ENCODE measurements at regions not wholly inside any gene's neighbourhood (a gene's known extent, or its start where the extent isn't known, plus 50 kb on each side); places are given as distances from the start of the nearest gene placed in this dataset.

- no peak for TF ChIP-seq ZNF713 (CRISPR knock-in tag; IDR thresholded peaks at IDR 0.05)
- no peak for TF ChIP-seq JUN (CRISPR knock-in tag; IDR thresholded peaks at IDR 0.05)
- TF ChIP-seq ZNF136 (CRISPR knock-in tag; IDR thresholded peaks at IDR 0.05; ENCODE audit: low read depth): no peak
- no peak for TF ChIP-seq CREB3 (CRISPR knock-in tag; IDR thresholded peaks at IDR 0.05)
- no peak for TF ChIP-seq ZNF878 (CRISPR knock-in tag; IDR thresholded peaks at IDR 0.05)
- no peak for TF ChIP-seq PRDM15 (CRISPR knock-in tag; IDR thresholded peaks at IDR 0.05)
- no peak for TF ChIP-seq HNRNPLL (IDR thresholded peaks at IDR 0.05; ENCODE audit: low read depth, low read length, poor library complexity, severe bottlenecking)
- TF ChIP-seq HOMEZ (CRISPR knock-in tag; IDR thresholded peaks at IDR 0.05; ENCODE audit: low read depth): no peak
- no peak for TF ChIP-seq ATF2 (CRISPR knock-in tag; IDR thresholded peaks at IDR 0.05)
- no peak for TF ChIP-seq ZNF296 (CRISPR knock-in tag; conservative IDR thresholded peaks at IDR 0.05)
- no peak for TF ChIP-seq PHB2 (IDR thresholded peaks at IDR 0.05; ENCODE audit: partially characterized antibody)
- no peak for TF ChIP-seq POLR2AphosphoS5 (IDR thresholded peaks at IDR 0.05; ENCODE audit: low read depth, low read length)
- no peak for TF ChIP-seq DNMT3B (CRISPR knock-in tag; conservative IDR thresholded peaks at IDR 0.05)
- TF ChIP-seq POLR2AphosphoS2 (IDR thresholded peaks at IDR 0.05; ENCODE audit: low read depth, low read length): no peak
These were observed 882.3 kb downstream of the DIAPH3 start for GRCh38 chr13:59281453-59281852.

Measured in HepG2 (cell line).